ENCODE measurements at regions not wholly inside any gene's neighbourhood (a gene's known extent, or its start where the extent isn't known, plus 50 kb on each side); places are given as distances from the start of the nearest gene placed in this dataset.
"Not testable (repeated sequence)": the region's sequence is repeated elsewhere in the genome, so short reads cannot be mapped to it uniquely, and the experiment has no call there.

DNA sequence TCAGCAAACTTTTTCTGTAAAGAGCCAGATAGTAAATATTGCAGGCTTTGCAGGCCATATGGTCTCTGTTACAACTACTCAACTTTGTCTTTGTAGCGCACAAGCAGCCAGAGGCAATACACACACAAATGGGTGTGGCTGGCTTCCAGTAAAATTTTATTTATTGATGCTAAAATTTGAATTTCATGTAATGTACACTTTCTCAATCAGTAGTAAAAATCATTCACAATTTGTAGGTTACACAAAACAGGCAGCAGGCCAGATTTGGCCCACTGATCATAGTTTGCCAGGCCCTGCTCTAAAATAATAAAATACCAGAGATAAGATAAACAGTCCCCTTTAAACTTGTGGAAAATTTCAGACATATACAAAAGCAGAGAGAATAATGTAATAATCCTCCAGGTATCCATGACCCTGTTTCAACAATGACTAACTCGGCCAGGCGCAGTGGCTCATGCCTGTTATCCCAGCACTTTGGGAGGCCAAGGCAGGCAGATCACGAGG lies 330.3 kb downstream of the SHQ1 start:
- H3K36me3 ChIP-seq (replicated peaks; ENCODE audit: control insufficient read depth, insufficient read depth, low read length): no peaks in the 10 kb centered on the region

DNA sequence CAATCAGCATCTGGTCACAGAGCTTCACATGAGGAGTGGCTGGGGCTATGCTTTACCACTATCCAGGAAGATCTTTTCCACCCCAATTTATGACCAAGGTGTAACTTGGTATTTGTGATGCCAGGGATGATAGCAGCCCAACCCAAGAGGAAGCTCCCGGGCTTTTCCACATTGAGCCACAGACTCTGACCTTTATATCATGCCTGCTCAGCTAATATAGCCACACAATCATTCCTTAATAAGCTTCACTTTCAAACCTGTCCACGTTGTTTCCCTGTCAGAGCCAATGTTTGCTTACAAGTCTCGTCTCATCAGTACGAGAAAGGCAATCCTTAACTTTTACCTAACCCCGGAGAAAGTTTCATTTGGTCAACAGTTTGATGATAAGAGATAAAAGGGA lies 330.9 kb downstream of the SHQ1 start:
- Histone ChIP-seq H3K27me3 (ENCODE audit: control insufficient read depth, insufficient read depth, low read length) (no peaks in the 10 kb centered on the region), H3K36me3 (replicated peaks; ENCODE audit: control insufficient read depth, insufficient read depth, low read length) (no peaks in the 10 kb centered on the region), H3K4me3 (ENCODE audit: insufficient read depth, low read depth, low read length) (no peak overlapping the region)
- DNase-seq: no peak

More for the DNA sequence above, 330.3 kb downstream of the SHQ1 start:
- DNase-seq: no peak
- no peak overlapping the region for H3K4me3 ChIP-seq (ENCODE audit: insufficient read depth, low read depth, low read length)
- no peaks in the 10 kb centered on the region for H3K27me3 ChIP-seq (ENCODE audit: control insufficient read depth, insufficient read depth, low read length)

- Histone ChIP-seq H3K36me3 (replicated peaks; ENCODE audit: control insufficient read depth, insufficient read depth, low read length) (no peaks in the 10 kb centered on the region), H3K4me3 (ENCODE audit: insufficient read depth, low read depth, low read length) (no peak overlapping the region), H3K27me3 (ENCODE audit: control insufficient read depth, insufficient read depth, low read length) (no peaks in the 10 kb centered on the region)
- no peak for DNase-seq
Measured at GRCh38 chr3:72516361-72516760, 331.9 kb downstream of the SHQ1 start.

DNA sequence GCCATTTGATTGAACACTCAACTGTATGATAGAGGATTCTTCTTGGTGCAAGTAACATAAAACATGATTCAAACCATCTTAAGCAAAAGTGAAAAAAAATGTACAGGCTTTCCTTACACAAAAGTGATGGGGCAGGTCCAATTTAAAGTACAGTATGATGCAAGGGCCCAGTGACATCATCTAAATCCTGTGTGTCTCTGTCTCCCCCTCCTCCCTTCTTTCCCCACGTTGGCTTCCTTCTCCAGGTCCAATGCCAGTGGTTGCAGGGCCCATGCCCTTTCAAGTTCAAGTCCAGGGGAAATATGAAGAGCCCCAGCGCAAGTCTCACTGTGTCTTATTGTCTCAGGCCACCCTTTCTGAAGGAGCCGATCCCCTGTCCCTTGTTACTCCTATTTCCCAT lies 332.3 kb downstream of the SHQ1 start:
- DNase-seq: no peak
- no peaks in the 10 kb centered on the region for H3K27me3 ChIP-seq (ENCODE audit: control insufficient read depth, insufficient read depth, low read length)
- H3K36me3 ChIP-seq (replicated peaks; ENCODE audit: control insufficient read depth, insufficient read depth, low read length): no peaks in the 10 kb centered on the region
- no peak overlapping the region for H3K4me3 ChIP-seq (ENCODE audit: insufficient read depth, low read depth, low read length)

GRCh38 chr3:72515281-72515680 lies 333.0 kb downstream of the SHQ1 start:
- H3K36me3 ChIP-seq (replicated peaks; ENCODE audit: control insufficient read depth, insufficient read depth, low read length): no peaks in the 10 kb centered on the region
- H3K4me3 ChIP-seq (ENCODE audit: insufficient read depth, low read depth, low read length): no peak overlapping the region
- DNase-seq: no peak
- no peaks in the 10 kb centered on the region for H3K27me3 ChIP-seq (ENCODE audit: control insufficient read depth, insufficient read depth, low read length)

DNA sequence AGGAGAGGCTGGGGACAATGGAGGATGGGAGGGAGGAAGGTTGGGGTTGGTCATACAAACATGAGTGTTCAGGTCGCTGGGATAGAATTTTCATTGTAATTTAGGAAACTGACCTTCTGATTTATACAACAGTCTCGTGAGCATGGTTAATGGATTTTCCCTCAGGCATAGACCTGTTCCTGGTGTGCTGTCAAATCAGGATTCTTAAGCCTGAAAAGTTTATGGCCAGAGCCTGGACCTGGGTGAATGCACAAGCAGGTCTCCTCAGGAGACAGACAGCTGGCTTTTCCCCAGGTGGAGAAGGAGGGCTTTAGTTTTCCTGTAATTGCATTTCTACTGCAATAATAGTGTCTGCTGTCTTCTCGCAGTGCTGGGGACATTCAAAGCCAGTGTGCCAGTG lies 338.0 kb downstream of the SHQ1 start:
- no peak for DNase-seq

DNA sequence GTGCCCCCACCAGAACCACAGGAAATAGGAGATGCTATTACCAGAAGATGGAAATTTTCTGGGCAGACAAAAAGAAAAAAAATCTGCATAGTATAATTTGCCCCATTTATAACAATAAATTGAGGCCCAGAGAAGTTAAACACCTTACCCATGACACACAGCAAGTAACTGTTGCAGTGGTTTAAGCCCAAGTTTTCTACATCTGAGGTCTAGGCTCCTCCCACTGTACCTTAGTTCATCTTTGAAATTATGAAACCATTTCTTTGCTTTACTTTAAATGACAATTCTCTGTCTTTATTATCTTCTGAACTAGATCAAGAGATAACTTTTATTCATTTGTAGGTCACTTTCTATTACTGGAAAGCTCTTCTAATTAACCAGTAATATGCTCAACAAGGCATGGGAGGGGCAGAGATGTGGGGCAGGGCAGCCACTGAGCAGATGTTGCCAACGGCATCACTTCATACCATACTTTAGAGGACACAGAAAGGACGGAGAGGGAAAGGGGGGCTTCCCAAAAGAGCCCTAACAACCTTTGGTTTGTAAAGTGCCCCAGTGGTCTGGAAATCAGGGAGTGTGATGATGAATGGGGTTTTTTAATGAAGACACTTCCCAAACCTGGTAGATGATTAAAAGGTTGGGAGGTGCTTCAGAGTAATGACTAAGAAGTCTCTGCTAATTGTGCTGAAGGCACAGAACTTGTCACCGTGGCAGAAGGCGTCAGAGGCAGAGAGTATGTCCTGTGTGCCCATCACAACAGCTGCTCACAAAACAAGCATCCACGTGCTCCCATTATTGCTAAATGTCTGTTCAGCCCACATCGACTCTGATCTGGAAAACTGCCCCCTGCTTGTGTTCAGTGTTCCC lies 342.5 kb downstream of the SHQ1 start:
- Histone ChIP-seq H3K36me3 (replicated peaks; ENCODE audit: control insufficient read depth, insufficient read depth, low read length) (no peaks in the 10 kb centered on the region), H3K4me3 (ENCODE audit: insufficient read depth, low read depth, low read length) (no peak overlapping the region), H3K27me3 (ENCODE audit: control insufficient read depth, insufficient read depth, low read length) (no peaks in the 10 kb centered on the region)
- DNase-seq: no peak

More for the DNA sequence above, 338.0 kb downstream of the SHQ1 start:
- Histone ChIP-seq H3K4me3 (ENCODE audit: insufficient read depth, low read depth, low read length) (no peak overlapping the region), H3K27me3 (ENCODE audit: control insufficient read depth, insufficient read depth, low read length) (no peaks in the 10 kb centered on the region), H3K36me3 (replicated peaks; ENCODE audit: control insufficient read depth, insufficient read depth, low read length) (no peaks in the 10 kb centered on the region)

GRCh38 chr3:72497501-72497900 lies 350.7 kb downstream of the SHQ1 start:
- H3K27me3 ChIP-seq (ENCODE audit: control insufficient read depth, insufficient read depth, low read length); H3K4me3 ChIP-seq (ENCODE audit: insufficient read depth, low read depth, low read length); H3K36me3 ChIP-seq (replicated peaks; ENCODE audit: control insufficient read depth, insufficient read depth, low read length); DNase-seq: not testable (repeated sequence)

DNA sequence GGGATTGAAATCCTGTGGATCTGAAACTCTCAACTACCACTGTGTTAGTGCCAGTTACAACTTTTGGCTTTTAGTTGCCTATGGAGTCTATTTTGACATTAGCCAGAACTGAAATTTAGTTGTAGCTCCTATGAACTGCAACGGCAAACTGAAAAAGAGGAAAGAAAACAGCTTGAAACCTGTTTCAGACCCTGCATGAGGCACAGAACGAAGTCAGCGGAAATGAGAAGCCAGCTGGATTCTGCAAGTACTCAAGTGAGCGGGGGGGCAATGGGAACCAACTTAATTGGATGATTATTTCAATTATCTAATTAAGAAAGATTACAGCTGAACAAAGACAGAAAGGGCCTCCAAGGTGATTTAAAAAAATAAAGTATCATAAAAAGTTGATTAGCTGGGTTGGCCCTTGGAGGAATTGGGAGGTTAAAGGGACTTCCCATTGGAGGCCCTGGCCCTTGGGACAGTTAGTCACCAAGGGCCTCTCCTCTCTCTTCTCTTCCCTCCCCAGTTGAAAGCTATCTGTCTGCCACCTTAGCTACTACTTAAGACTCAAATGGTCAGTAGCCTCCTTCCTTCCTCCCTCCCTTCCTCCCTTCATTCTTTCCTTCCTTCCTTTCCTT lies 352.1 kb downstream of the SHQ1 start:
- DNase-seq: no peak
- no peaks in the 10 kb centered on the region for H3K36me3 ChIP-seq (replicated peaks; ENCODE audit: control insufficient read depth, insufficient read depth, low read length)

GRCh38 chr3:72494626-72495025 lies 353.6 kb downstream of the SHQ1 start:
- Histone ChIP-seq H3K4me3 (ENCODE audit: insufficient read depth, low read depth, low read length) (no peak overlapping the region), H3K27me3 (ENCODE audit: control insufficient read depth, insufficient read depth, low read length) (no peaks in the 10 kb centered on the region), H3K36me3 (replicated peaks; ENCODE audit: control insufficient read depth, insufficient read depth, low read length) (no peaks in the 10 kb centered on the region)
- no peak for DNase-seq

More for the DNA sequence above, 352.1 kb downstream of the SHQ1 start:
- Histone ChIP-seq H3K27me3 (ENCODE audit: control insufficient read depth, insufficient read depth, low read length) (no peaks in the 10 kb centered on the region), H3K4me3 (ENCODE audit: insufficient read depth, low read depth, low read length) (no peak overlapping the region)

DNA sequence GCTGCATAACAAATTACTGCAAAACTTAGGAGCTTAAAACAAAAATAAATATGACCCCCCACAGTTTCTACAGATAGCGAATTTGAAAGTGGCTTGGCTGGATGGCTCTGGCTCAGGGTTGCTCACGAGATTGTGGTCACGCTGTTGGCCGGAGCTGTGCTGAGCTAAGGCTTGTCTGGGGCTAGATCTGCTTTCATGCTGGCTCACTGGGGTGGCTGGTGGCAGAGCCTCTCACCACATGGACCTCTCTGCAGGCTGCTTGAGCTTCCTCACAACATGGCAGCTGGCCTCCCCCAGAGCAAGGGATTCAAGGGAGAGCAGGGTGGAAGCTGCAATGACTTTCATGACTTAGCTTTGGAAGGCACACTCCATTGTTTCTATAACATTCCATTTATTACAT lies 354.1 kb downstream of the SHQ1 start:
- H3K36me3 ChIP-seq (replicated peaks; ENCODE audit: control insufficient read depth, insufficient read depth, low read length): no peaks in the 10 kb centered on the region
- H3K27me3 ChIP-seq (ENCODE audit: control insufficient read depth, insufficient read depth, low read length): no peaks in the 10 kb centered on the region
- H3K4me3 ChIP-seq (ENCODE audit: insufficient read depth, low read depth, low read length): no peak overlapping the region
- no peak for DNase-seq

GRCh38 chr3:72492240-72492639 lies 356.0 kb downstream of the SHQ1 start:
- Histone ChIP-seq H3K36me3 (replicated peaks; ENCODE audit: control insufficient read depth, insufficient read depth, low read length) (no peaks in the 10 kb centered on the region), H3K4me3 (ENCODE audit: insufficient read depth, low read depth, low read length) (no peak overlapping the region), H3K27me3 (ENCODE audit: control insufficient read depth, insufficient read depth, low read length) (no peaks in the 10 kb centered on the region)
- DNase-seq: no peak

DNA sequence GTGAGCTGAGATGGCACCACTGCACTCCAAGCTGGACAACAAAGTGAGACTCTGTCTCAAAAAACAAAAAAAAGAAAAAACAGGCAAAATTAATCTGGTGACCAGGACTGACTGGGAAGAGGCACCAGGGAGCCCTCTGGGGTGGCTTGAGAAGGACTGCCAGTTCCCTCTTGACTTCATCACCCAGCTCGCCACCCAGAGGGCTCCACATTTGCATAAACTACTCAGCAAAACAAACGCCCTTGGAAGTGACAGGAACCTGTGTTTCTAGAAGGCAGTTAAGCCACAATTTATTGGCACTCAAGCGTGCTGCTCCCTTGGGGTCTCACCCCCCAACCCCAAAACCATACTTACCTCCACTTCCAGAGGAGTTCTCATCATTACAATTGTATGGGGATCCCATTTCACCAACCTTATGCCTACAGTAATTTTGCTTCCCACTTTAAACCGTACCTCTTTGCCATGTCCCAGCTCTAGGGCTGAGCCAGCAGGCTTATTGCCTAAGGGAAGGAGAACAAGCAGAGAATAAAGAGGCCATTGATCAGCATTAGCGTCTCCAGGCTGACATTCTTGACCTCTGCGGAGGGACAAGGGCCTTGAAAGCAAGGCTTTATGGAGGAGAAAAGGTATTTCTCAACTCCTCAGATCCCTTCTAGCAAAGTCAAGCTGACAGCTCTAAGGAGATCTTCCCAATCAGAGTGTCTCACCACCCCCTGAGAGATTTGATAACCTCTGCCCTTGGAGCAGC lies 357.4 kb downstream of the SHQ1 start:
- peak; percentile 44 for DNase-seq

GRCh38 chr3:72489901-72490300 lies 358.3 kb downstream of the SHQ1 start:
- H3K36me3 ChIP-seq (replicated peaks; ENCODE audit: control insufficient read depth, insufficient read depth, low read length): no peaks in the 10 kb centered on the region
- DNase-seq: no peak
- H3K4me3 ChIP-seq (ENCODE audit: insufficient read depth, low read depth, low read length): no peak overlapping the region
- no peaks in the 10 kb centered on the region for H3K27me3 ChIP-seq (ENCODE audit: control insufficient read depth, insufficient read depth, low read length)

More for the DNA sequence above, 357.4 kb downstream of the SHQ1 start:
- no peaks in the 10 kb centered on the region for H3K27me3 ChIP-seq (ENCODE audit: control insufficient read depth, insufficient read depth, low read length)
- no peaks in the 10 kb centered on the region for H3K36me3 ChIP-seq (replicated peaks; ENCODE audit: control insufficient read depth, insufficient read depth, low read length)
- no peak overlapping the region for H3K4me3 ChIP-seq (ENCODE audit: insufficient read depth, low read depth, low read length)

DNA sequence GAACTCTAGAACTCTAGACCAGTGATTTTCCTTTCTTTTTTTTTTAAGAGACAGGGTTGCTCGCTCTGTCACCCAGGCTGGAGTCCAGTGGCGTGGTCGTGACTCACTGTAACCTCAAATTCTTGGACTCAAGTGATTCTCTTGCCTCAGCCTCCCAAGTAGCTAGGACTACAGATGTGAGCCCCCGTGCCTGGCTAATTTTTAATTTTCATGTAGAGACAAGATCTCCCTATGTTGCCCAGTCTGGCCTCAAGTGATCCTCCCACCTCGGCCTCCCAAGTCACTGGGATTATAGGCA lies 359.6 kb downstream of the SHQ1 start:
- DNase-seq: no peak
- H3K36me3 ChIP-seq (replicated peaks; ENCODE audit: control insufficient read depth, insufficient read depth, low read length): no peaks in the 10 kb centered on the region

More for the DNA sequence above, 359.6 kb downstream of the SHQ1 start:
- no peaks in the 10 kb centered on the region for H3K27me3 ChIP-seq (ENCODE audit: control insufficient read depth, insufficient read depth, low read length)
- no peak overlapping the region for H3K4me3 ChIP-seq (ENCODE audit: insufficient read depth, low read depth, low read length)

Data from H7 (cell line).